Fibroblast of lung (primary cell): ENCODE measurements at regions not wholly inside any gene's neighbourhood (a gene's known extent, or its start where the extent isn't known, plus 50 kb on each side); places are given as distances from the start of the nearest gene placed in this dataset.
"Not testable (repeated sequence)": the region's sequence is repeated elsewhere in the genome, so short reads cannot be mapped to it uniquely, and the experiment has no call there.

Experiments
- DNase-seq, 2 donors: peaks; one replicate each; pipeline versions ENCODE4 v3.0.0 to v3.0.0-alpha.2; 2010; ENCODE audit warnings: low read depth in 2 of 2
- H2AFZ ChIP-seq: 2 replicates; pipeline ENCODE4 v1.5.1; 2012; ENCODE audit warnings: low read length, control low read depth, inconsistent platforms
- H3K27ac ChIP-seq: 2 replicates; pipeline ENCODE4 v1.5.1; 2011; ENCODE audit warnings: low read length, control low read depth; ENCODE audit not compliant: insufficient read depth
- H3K27me3 ChIP-seq: 2 replicates; pipeline ENCODE4 v1.5.1; 2011; ENCODE audit warnings: mild to moderate bottlenecking, low read length; ENCODE audit not compliant: control insufficient read depth, insufficient read depth
- H3K36me3 ChIP-seq: 2 replicates; pipeline ENCODE4 v1.5.1; 2011; ENCODE audit warnings: low read length; ENCODE audit not compliant: control insufficient read depth, insufficient read depth
- H3K4me1 ChIP-seq: 2 replicates; pipeline ENCODE4 v1.5.1; 2011; ENCODE audit warnings: low read length; ENCODE audit not compliant: control insufficient read depth, insufficient read depth; ENCODE audit errors: extremely low read depth
- H3K4me2 ChIP-seq: 2 replicates; pipeline ENCODE4 v1.5.1; 2011; ENCODE audit warnings: low read length, control low read depth; ENCODE audit not compliant: insufficient read depth; ENCODE audit errors: extremely low read depth
- H3K4me3 ChIP-seq, 4 experiments: fragments of 200-600 bp in 1 of 4; sonication (generic) in 1 of 4; replicated peaks in 1 of 4; 2 replicates each; pipeline ENCODE4 v1.5.1; 2011 to 2016; ENCODE audit warnings: low read length in 4 of 4, low read depth in 3 of 4, mild to moderate bottlenecking in 3 of 4, control low read depth in 2 of 4, inconsistent platforms in 1 of 4, mixed read lengths in 1 of 4; ENCODE audit not compliant: insufficient read depth in 1 of 4; ENCODE audit errors: control extremely low read depth in 1 of 4
- H3K79me2 ChIP-seq: 2 replicates; pipeline ENCODE4 v1.5.1; 2012; ENCODE audit warnings: mild to moderate bottlenecking, low read length, inconsistent platforms; ENCODE audit not compliant: control insufficient read depth, insufficient read depth
- H3K9ac ChIP-seq: 2 replicates; pipeline ENCODE4 v1.5.1; 2011; ENCODE audit warnings: mild to moderate bottlenecking, low read length, control low read depth; ENCODE audit not compliant: insufficient read depth
- H3K9me3 ChIP-seq: 2 replicates; pipeline ENCODE4 v1.5.1; 2012; ENCODE audit warnings: low read depth, low read length; ENCODE audit not compliant: control insufficient read depth, insufficient read depth
- H4K20me1 ChIP-seq: 2 replicates; pipeline ENCODE4 v1.5.1; 2011; ENCODE audit warnings: low read length; ENCODE audit not compliant: control insufficient read depth, insufficient read depth; ENCODE audit errors: extremely low read depth
- EZH2 ChIP-seq: IDR thresholded peaks from 2 replicates; pipeline ENCODE4 v1.5.1; 2012; ENCODE audit warnings: low read length, control low read depth, mild to moderate bottlenecking; ENCODE audit errors: missing control alignments
- TF ChIP-seq, protein P1 (sequence below), 2 donors: IDR thresholded peaks in 1 of 2; conservative IDR thresholded peaks in 1 of 2; 1 replicate in 1 of 2; 2 replicates in 1 of 2; pipeline ENCODE4 v1.5.1; 2011 to 2012; ENCODE audit warnings: low read length in 2 of 2, control low read depth in 1 of 2, inconsistent platforms in 1 of 2, low read depth in 1 of 2, mild to moderate bottlenecking in 1 of 2

DNA sequence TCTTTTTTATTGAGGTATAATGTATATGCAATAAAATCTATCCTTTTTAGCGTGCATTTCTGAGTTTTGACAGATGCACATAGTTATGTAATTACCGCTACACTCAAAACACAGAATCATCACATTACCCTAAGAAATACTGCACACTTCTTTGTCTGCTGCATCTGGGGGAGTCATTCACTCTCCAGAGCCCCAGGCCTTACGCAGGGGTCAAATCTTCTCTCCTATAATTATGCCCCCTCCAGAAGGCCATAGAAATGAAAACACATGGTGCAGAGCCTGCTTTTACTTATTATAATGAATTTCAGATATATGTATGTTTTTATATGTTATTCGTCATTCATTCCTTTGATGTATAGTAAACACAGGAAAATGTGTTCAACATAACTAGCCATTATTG lies 296.5 kb upstream of the TMEM132C start:
- Histone ChIP-seq H2AFZ (no peak overlapping the region), H3K79me2 (no peaks in the 10 kb centered on the region), H3K4me1 (no peaks in the 10 kb centered on the region), H3K36me3 (no peaks in the 10 kb centered on the region), H3K4me2 (no peak overlapping the region), H3K9me3 (no peaks in the 10 kb centered on the region), H3K9ac (no peak overlapping the region), H3K27me3 (no peaks in the 10 kb centered on the region), H3K27ac (no peak overlapping the region), H4K20me1 (no peaks in the 10 kb centered on the region), H3K4me3 (no peak overlapping the region)
- no peak for TF ChIP-seq EZH2
- TF ChIP-seq, protein P1, sequence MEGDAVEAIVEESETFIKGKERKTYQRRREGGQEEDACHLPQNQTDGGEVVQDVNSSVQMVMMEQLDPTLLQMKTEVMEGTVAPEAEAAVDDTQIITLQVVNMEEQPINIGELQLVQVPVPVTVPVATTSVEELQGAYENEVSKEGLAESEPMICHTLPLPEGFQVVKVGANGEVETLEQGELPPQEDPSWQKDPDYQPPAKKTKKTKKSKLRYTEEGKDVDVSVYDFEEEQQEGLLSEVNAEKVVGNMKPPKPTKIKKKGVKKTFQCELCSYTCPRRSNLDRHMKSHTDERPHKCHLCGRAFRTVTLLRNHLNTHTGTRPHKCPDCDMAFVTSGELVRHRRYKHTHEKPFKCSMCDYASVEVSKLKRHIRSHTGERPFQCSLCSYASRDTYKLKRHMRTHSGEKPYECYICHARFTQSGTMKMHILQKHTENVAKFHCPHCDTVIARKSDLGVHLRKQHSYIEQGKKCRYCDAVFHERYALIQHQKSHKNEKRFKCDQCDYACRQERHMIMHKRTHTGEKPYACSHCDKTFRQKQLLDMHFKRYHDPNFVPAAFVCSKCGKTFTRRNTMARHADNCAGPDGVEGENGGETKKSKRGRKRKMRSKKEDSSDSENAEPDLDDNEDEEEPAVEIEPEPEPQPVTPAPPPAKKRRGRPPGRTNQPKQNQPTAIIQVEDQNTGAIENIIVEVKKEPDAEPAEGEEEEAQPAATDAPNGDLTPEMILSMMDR (conservative IDR thresholded peaks at IDR 0.05 in 1 of 2, IDR thresholded peaks at IDR 0.05 in 1 of 2; ENCODE audit: low read depth in 1 of 2, low read length in 2 of 2), result no peak
- no peak for DNase-seq

DNA sequence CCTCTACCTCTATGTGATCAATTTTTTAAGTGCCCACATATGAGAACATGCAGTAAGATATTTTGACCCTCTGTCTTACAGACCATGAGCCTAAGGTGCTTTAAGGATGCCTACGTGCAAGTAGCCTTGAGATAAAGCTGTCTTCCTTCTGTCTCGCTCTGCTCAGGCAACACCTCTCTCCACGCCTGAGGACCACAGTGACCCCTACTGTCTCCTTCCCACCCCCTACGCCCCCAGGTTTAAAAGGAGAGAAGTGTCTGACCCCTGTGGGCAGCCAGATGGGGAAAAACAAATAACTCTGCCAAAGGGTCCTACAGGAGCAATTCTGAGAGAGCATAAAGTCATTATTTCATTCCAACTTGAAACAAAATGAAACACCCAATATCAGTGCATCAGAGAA lies 286.4 kb upstream of the TMEM132C start:
- Histone ChIP-seq H3K4me2 (no peak overlapping the region), H3K36me3 (no peaks in the 10 kb centered on the region), H3K27me3 (no peaks in the 10 kb centered on the region), H4K20me1 (no peaks in the 10 kb centered on the region), H3K27ac (no peak overlapping the region), H3K4me3 (no peak overlapping the region), H3K4me1 (no peaks in the 10 kb centered on the region), H3K79me2 (no peaks in the 10 kb centered on the region), H2AFZ (no peak overlapping the region), H3K9me3 (no peaks in the 10 kb centered on the region), H3K9ac (no peak overlapping the region)
- no peak for DNase-seq
- no peak for TF ChIP-seq EZH2
- TF ChIP-seq, protein P1 (conservative IDR thresholded peaks at IDR 0.05 in 1 of 2, IDR thresholded peaks at IDR 0.05 in 1 of 2; ENCODE audit: low read depth in 1 of 2, low read length in 2 of 2), result no peak

DNA sequence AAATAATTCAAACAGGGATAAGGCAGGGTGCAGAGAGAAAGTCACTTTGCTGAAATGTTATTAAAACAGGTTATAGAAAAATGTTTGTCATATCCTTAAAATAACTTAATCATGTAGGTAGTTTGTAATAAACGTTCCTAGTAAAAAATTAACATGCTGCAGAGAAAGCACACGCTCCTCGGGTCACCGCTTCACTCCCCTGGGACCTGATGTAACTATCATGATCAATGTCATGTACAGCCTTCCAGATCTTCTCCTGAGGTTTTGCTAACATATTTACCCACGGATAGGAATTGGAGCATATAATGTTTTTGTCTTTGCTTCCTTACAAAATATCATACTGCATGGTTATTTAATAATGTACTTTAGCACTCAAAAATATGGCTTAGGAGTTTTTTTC lies 285.1 kb upstream of the TMEM132C start:
- TF ChIP-seq, protein P1 (conservative IDR thresholded peaks at IDR 0.05 in 1 of 2, IDR thresholded peaks at IDR 0.05 in 1 of 2; ENCODE audit: low read depth in 1 of 2, low read length in 2 of 2), result no peak
- no peaks in the 10 kb centered on the region for H3K9me3 ChIP-seq
- H3K36me3 ChIP-seq, result no peaks in the 10 kb centered on the region
- H3K4me2 ChIP-seq, result no peak overlapping the region
- no peaks in the 10 kb centered on the region for H3K79me2 ChIP-seq
- no peak overlapping the region for H3K9ac ChIP-seq
- H4K20me1 ChIP-seq, result no peaks in the 10 kb centered on the region
- H3K4me3 ChIP-seq, result no peak overlapping the region
- H3K27ac ChIP-seq, result no peak overlapping the region
- no peak for DNase-seq
- H3K27me3 ChIP-seq, result no peaks in the 10 kb centered on the region
- H3K4me1 ChIP-seq, result no peaks in the 10 kb centered on the region
- no peak overlapping the region for H2AFZ ChIP-seq

DNA sequence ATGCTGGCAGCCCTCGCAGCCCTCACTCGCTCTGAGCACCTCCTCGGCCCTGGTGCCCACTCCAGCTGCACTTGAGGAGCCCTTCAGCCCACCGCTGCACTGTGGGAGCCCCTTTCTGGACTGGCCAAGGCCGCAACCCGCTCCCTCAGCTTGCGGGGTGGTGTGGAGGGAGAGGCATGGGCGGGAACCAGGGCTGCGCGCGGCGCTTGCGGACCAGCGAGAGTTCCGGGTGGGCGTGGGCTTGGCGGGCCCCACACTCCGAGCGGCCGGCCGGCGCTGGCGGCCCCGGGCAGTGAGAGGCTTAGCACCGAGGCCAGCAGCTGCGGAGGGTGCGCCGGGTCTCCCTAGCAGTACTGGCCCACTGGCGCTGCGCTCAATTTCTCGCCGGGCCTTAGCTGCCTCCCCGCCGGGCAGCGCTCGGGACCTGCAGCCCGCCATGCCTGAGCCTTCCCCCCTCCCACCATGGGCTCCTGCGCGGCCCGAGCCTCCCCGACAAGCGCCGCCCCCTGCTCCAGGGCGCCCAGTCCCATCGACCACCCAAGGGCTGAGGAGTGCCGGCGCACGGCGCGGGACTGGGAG lies 283.7 kb upstream of the TMEM132C start:
- not testable (repeated sequence) for H3K27ac ChIP-seq, H3K4me2 ChIP-seq, H3K9me3 ChIP-seq, H3K79me2 ChIP-seq, H3K4me3 ChIP-seq, H2AFZ ChIP-seq, DNase-seq, H4K20me1 ChIP-seq, H3K9ac ChIP-seq, H3K27me3 ChIP-seq, H3K36me3 ChIP-seq, H3K4me1 ChIP-seq
